Sigmoid colon (tissue), 6 donors: ENCODE measurements at regions not wholly inside any gene's neighbourhood (a gene's known extent, or its start where the extent isn't known, plus 50 kb on each side); places are given as distances from the start of the nearest gene placed in this dataset.

Experiments used
- DNase-seq: peaks from one replicate; pipeline ENCODE4 v3.0.0-alpha.2; 2019
- H3K27ac ChIP-seq, 4 donors: fragments of 200-600 bp; sonication (generic); one replicate each; pipeline ENCODE4 v1.5.1; 2016 to 2019; ENCODE audit warnings: mild to moderate bottlenecking in 1 of 4
- H3K27me3 ChIP-seq, 3 donors: fragments of 200-600 bp; sonication (generic); one replicate each; pipeline ENCODE4 v1.5.1; 2019; ENCODE audit warnings: mild to moderate bottlenecking in 1 of 3
- H3K36me3 ChIP-seq, 4 donors: fragments of 200-600 bp; sonication (generic); one replicate each; pipeline ENCODE4 v1.5.1; 2016 to 2019
- H3K4me1 ChIP-seq, 4 donors: fragments of 200-600 bp; sonication (generic); one replicate each; pipeline ENCODE4 v1.5.1; 2017 to 2019
- H3K4me3 ChIP-seq, 4 donors: fragments of 200-600 bp; sonication (generic); one replicate each; pipeline ENCODE4 v1.5.1; 2017 to 2019; ENCODE audit warnings: mild to moderate bottlenecking in 2 of 4, moderate library complexity in 1 of 4
- H3K9me3 ChIP-seq, 4 donors: fragments of 200-600 bp in 3 of 4; sonication (generic) in 3 of 4; one replicate each; pipeline versions ENCODE4 v1.5.1 to v1.6.1; 2013 to 2019
- CTCF ChIP-seq, 4 experiments: fragments of 450-650 bp in 3 of 4; fragments of 200-600 bp in 1 of 4; IDR thresholded peaks; one replicate each; pipeline ENCODE4 v1.5.1; 2016 to 2019; ENCODE audit warnings: antibody characterized with exemption in 4 of 4, mild to moderate bottlenecking in 3 of 4, moderate library complexity in 2 of 4
- EP300 ChIP-seq, 4 donors: sonication (generic); formaldehyde crosslinking; IDR thresholded peaks; one replicate each; pipeline ENCODE4 v1.6.1; 2017; ENCODE audit warnings: antibody characterized with exemption in 4 of 4
- POLR2A ChIP-seq, 2 donors: fragments of 450-650 bp; IDR thresholded peaks; one replicate each; pipeline ENCODE4 v1.6.1; 2016; ENCODE audit warnings: antibody characterized with exemption in 2 of 2, mild to moderate bottlenecking in 2 of 2, moderate library complexity in 2 of 2
- POLR2AphosphoS5 ChIP-seq, 4 donors: sonication (generic); formaldehyde crosslinking; IDR thresholded peaks; one replicate each; pipeline ENCODE4 v1.6.1; 2017; ENCODE audit warnings: antibody characterized with exemption in 4 of 4
- WGBS, 2 donors: extraction: QIAGEN DNeasy Blood & Tissue Kit; methylation state at CpG; one replicate each; pipeline ENCODE4 v1.1.7; 2013; 5-methylcytosine and 5-hydroxymethylcytosine counted together
- intact Hi-C: fragments of 100-400 bp; cut with DNase I; formaldehyde crosslinking; loops from one replicate; pipeline ENCODE4 v1.15.1; 2023
- donor health status: healthy with polysubstance abuse.
- donor health status: healthy.

DNA sequence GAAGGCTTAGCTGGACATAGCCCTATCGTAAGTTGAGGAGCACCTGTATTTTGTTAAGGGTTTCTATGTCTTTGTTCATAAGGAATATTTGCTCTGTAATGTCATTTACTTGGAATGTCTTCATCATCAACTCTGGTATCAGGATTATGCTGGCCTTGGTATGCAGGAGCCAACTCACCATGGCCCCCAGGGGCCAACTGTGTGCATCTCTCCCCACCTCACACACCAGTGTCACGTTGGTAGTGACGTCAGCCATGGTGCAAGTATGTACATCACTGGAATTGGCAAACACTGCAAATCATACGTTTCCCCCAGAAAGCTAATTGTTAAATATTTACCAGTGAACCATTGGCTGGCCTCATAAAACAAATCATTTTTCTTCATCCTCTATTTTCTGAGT, 70.8 kb downstream of the YTHDF1 start:
- DNase-seq = no peak
- H3K9me3 ChIP-seq = peaks cover 0 to 4% (median 0%) of the 10 kb centered on the region in 4 donors
- H3K36me3 ChIP-seq = no peaks in the 10 kb centered on the region
- TF ChIP-seq CTCF (IDR thresholded peaks at IDR 0.05) (no peak), POLR2AphosphoS5 (IDR thresholded peaks at IDR 0.05) (no peak), EP300 (IDR thresholded peaks at IDR 0.05) (no peak), POLR2A (IDR thresholded peaks at IDR 0.05) (no peak)
- H3K27ac ChIP-seq = no peak overlapping the region
- WGBS, 2 donors = 31 to 59% methylated on average over 4 of the region's 4 CpGs
- H3K27me3 ChIP-seq = peaks cover 0 to 31% (median 12%) of the 10 kb centered on the region in 3 donors
- no peaks in the 10 kb centered on the region for H3K4me1 ChIP-seq
- intact Hi-C loops = no loop called here
- no peak overlapping the region for H3K4me3 ChIP-seq

- 84 to 89% methylated on average over 9 of the region's 9 CpGs for WGBS, 2 donors
- no peak overlapping the region for H3K27ac ChIP-seq
- H3K9me3 ChIP-seq = peaks cover 0 to 4% (median 0%) of the 10 kb centered on the region in 4 donors
- TF ChIP-seq CTCF (IDR thresholded peaks at IDR 0.05) = no peak
- no peak for TF ChIP-seq EP300 (IDR thresholded peaks at IDR 0.05)
- no peak for TF ChIP-seq POLR2AphosphoS5 (IDR thresholded peaks at IDR 0.05)
- TF ChIP-seq POLR2A (IDR thresholded peaks at IDR 0.05) = no peak
- no peaks in the 10 kb centered on the region for H3K36me3 ChIP-seq
- peaks cover 0 to 22% (median 0%) of the 10 kb centered on the region in 3 donors for H3K27me3 ChIP-seq
- intact Hi-C loops = no loop called here
- no peaks in the 10 kb centered on the region for H3K4me1 ChIP-seq
- DNase-seq = no peak
- no peak overlapping the region for H3K4me3 ChIP-seq
Measured at GRCh38 chr20:63142933-63143332, 73.0 kb downstream of the YTHDF1 start.

GRCh38 chr20:63141531-63141930, 74.4 kb downstream of the YTHDF1 start:
- H3K36me3 ChIP-seq = no peaks in the 10 kb centered on the region
- no peaks in the 10 kb centered on the region for H3K9me3 ChIP-seq
- H3K4me1 ChIP-seq = no peaks in the 10 kb centered on the region
- H3K27me3 ChIP-seq = peaks cover 0 to 30% (median 0%) of the 10 kb centered on the region in 3 donors
- no peak overlapping the region for H3K4me3 ChIP-seq
- H3K27ac ChIP-seq = no peak overlapping the region
- TF ChIP-seq POLR2AphosphoS5 (IDR thresholded peaks at IDR 0.05) (no peak), POLR2A (IDR thresholded peaks at IDR 0.05) (no peak), EP300 (IDR thresholded peaks at IDR 0.05) (no peak), CTCF (IDR thresholded peaks at IDR 0.05) (no peak)
- intact Hi-C loops = no loop called here
- no peak for DNase-seq
- WGBS, 2 donors = 87 to 89% methylated on average over 12 of the region's 12 CpGs

GRCh38 chr20:63140514-63141433, 75.2 kb downstream of the YTHDF1 start:
- H3K4me1 ChIP-seq = no peaks in the 10 kb centered on the region
- WGBS, 2 donors = 79 to 85% methylated on average over 24 of the region's 24 CpGs
- intact Hi-C loops = no loop called here

More at GRCh38 chr20:63140514-63141433, 75.2 kb downstream of the YTHDF1 start:
- no peaks in the 10 kb centered on the region for H3K9me3 ChIP-seq
- H3K27me3 ChIP-seq = peaks cover 0 to 28% (median 0%) of the 10 kb centered on the region in 3 donors
- DNase-seq = no peak
- H3K4me3 ChIP-seq = no peak overlapping the region
- H3K27ac ChIP-seq = no peak overlapping the region
- no peak for TF ChIP-seq CTCF (IDR thresholded peaks at IDR 0.05)
- no peak for TF ChIP-seq POLR2AphosphoS5 (IDR thresholded peaks at IDR 0.05)
- TF ChIP-seq EP300 (IDR thresholded peaks at IDR 0.05) = no peak
- TF ChIP-seq POLR2A (IDR thresholded peaks at IDR 0.05) = no peak
- no peaks in the 10 kb centered on the region for H3K36me3 ChIP-seq
